ENCODE measurements at regions not wholly inside any gene's neighbourhood (a gene's known extent, or its start where the extent isn't known, plus 50 kb on each side); places are given as distances from the start of the nearest gene placed in this dataset.

GRCh38 chrX:68920561-68920960 lies 91.7 kb downstream of the EFNB1 start:
- Histone ChIP-seq H3K27me3 (replicated peaks; ENCODE audit: control insufficient read depth, insufficient read depth, low read length) (no peaks in the 10 kb centered on the region), H3K4me3 (replicated peaks; ENCODE audit: low read depth, low read length) (no peak overlapping the region), H3K36me3 (ENCODE audit: control insufficient read depth, insufficient read depth, low read length) (no peaks in the 10 kb centered on the region)
- DNase-seq (ENCODE audit: extremely low read depth, insufficient read length): no peak
- TF ChIP-seq, protein P1, sequence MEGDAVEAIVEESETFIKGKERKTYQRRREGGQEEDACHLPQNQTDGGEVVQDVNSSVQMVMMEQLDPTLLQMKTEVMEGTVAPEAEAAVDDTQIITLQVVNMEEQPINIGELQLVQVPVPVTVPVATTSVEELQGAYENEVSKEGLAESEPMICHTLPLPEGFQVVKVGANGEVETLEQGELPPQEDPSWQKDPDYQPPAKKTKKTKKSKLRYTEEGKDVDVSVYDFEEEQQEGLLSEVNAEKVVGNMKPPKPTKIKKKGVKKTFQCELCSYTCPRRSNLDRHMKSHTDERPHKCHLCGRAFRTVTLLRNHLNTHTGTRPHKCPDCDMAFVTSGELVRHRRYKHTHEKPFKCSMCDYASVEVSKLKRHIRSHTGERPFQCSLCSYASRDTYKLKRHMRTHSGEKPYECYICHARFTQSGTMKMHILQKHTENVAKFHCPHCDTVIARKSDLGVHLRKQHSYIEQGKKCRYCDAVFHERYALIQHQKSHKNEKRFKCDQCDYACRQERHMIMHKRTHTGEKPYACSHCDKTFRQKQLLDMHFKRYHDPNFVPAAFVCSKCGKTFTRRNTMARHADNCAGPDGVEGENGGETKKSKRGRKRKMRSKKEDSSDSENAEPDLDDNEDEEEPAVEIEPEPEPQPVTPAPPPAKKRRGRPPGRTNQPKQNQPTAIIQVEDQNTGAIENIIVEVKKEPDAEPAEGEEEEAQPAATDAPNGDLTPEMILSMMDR (IDR thresholded peaks at IDR 0.05; ENCODE audit: insufficient read depth, low read length, poor library complexity, severe bottlenecking): no peak

GRCh38 chrX:68919707-68920106 lies 90.9 kb downstream of the EFNB1 start:
- H3K4me3 ChIP-seq (replicated peaks; ENCODE audit: low read depth, low read length): no peak overlapping the region
- no peaks in the 10 kb centered on the region for H3K27me3 ChIP-seq (replicated peaks; ENCODE audit: control insufficient read depth, insufficient read depth, low read length)
- DNase-seq (ENCODE audit: extremely low read depth, insufficient read length): no peak
- H3K36me3 ChIP-seq (ENCODE audit: control insufficient read depth, insufficient read depth, low read length): no peaks in the 10 kb centered on the region
- TF ChIP-seq, protein P1 (IDR thresholded peaks at IDR 0.05; ENCODE audit: insufficient read depth, low read length, poor library complexity, severe bottlenecking): no peak

- H3K36me3 ChIP-seq (ENCODE audit: control insufficient read depth, insufficient read depth, low read length): no peaks in the 10 kb centered on the region
- H3K27me3 ChIP-seq (replicated peaks; ENCODE audit: control insufficient read depth, insufficient read depth, low read length): no peaks in the 10 kb centered on the region
- H3K4me3 ChIP-seq (replicated peaks; ENCODE audit: low read depth, low read length): no peak overlapping the region
- DNase-seq (ENCODE audit: extremely low read depth, insufficient read length): no peak
- TF ChIP-seq, protein P1 (IDR thresholded peaks at IDR 0.05; ENCODE audit: insufficient read depth, low read length, poor library complexity, severe bottlenecking): peak; percentile 18
Measured at GRCh38 chrX:68918202-68918601, 89.4 kb downstream of the EFNB1 start.

GRCh38 chrX:68917799-68918198 lies 89.0 kb downstream of the EFNB1 start:
- no peak for DNase-seq (ENCODE audit: extremely low read depth, insufficient read length)
- Histone ChIP-seq H3K27me3 (replicated peaks; ENCODE audit: control insufficient read depth, insufficient read depth, low read length) (no peaks in the 10 kb centered on the region), H3K4me3 (replicated peaks; ENCODE audit: low read depth, low read length) (no peak overlapping the region), H3K36me3 (ENCODE audit: control insufficient read depth, insufficient read depth, low read length) (no peaks in the 10 kb centered on the region)
- TF ChIP-seq, protein P1 (IDR thresholded peaks at IDR 0.05; ENCODE audit: insufficient read depth, low read length, poor library complexity, severe bottlenecking): no peak

GRCh38 chrX:68916891-68917290 lies 88.1 kb downstream of the EFNB1 start:
- no peak overlapping the region for H3K4me3 ChIP-seq (replicated peaks; ENCODE audit: low read depth, low read length)
- no peaks in the 10 kb centered on the region for H3K27me3 ChIP-seq (replicated peaks; ENCODE audit: control insufficient read depth, insufficient read depth, low read length)
- no peak for DNase-seq (ENCODE audit: extremely low read depth, insufficient read length)
- TF ChIP-seq, protein P1 (IDR thresholded peaks at IDR 0.05; ENCODE audit: insufficient read depth, low read length, poor library complexity, severe bottlenecking): no peak
- no peaks in the 10 kb centered on the region for H3K36me3 ChIP-seq (ENCODE audit: control insufficient read depth, insufficient read depth, low read length)

DNA sequence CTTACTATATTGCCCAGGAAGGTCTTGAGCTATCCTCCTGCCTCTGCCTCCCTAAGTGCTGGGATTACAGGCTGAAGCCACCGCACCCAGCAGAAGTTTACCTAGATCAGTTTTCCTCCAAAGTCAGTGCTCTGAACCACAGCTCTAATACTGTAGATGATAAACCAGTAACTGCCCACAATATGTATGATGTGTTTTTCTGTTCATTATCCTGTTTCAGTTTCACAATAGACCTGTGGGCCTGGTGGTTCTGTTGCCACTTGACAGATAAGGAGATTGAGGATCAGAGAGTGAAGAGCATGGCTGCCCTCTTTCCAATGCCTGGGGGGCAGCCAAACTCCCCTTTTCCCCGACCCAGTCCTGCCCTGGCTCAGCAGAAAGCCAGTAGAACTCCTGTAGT lies 87.0 kb downstream of the EFNB1 start:
- H3K27me3 ChIP-seq (replicated peaks; ENCODE audit: control insufficient read depth, insufficient read depth, low read length): no peaks in the 10 kb centered on the region; the same call in 1 of the 2 replicates
- TF ChIP-seq, protein P1 (IDR thresholded peaks at IDR 0.05; ENCODE audit: insufficient read depth, low read length, poor library complexity, severe bottlenecking): no peak
- H3K36me3 ChIP-seq (ENCODE audit: control insufficient read depth, insufficient read depth, low read length): no peaks in the 10 kb centered on the region
- H3K4me3 ChIP-seq (replicated peaks; ENCODE audit: low read depth, low read length): no peak overlapping the region
- DNase-seq (ENCODE audit: extremely low read depth, insufficient read length): no peak

Data from GM06990 (cell line).